ENCODE measurements at regions not wholly inside any gene's neighbourhood (a gene's known extent, or its start where the extent isn't known, plus 50 kb on each side); places are given as distances from the start of the nearest gene placed in this dataset.

DNA sequence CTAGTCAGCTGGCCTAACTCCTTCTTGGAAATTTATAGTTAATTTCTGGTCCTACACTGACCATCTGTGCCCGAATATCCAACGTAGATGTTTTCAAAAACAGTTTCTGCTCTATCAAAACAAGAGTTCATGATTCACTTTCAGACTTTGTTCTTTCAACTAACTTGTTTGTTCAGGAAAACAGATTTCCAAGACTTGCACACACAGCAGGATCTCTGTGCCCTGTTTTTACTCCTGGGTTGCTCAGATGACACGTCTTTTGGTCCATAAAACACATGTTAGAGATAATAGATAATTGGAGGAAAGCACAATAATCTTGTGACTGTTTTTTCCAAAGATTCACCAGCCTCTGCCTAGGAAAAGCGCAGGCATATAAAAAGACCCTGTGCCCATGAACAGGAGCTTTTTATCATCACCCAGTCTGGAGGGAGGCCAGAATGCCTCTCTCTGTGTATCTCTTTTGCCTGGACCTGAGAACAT, 218.0 kb downstream of the IRS2 start:
- no peak for DNase-seq (ENCODE audit: low spot score)
- Mint-ChIP-seq H3K4me1 (ENCODE audit: low read depth) (peaks cover 15% of the 10 kb centered on the region), H3K4me3 (ENCODE audit: low read depth) (no peak overlapping the region), H3K27me3 (ENCODE audit: low read depth) (no peaks in the 10 kb centered on the region), H3K9me3 (no peaks in the 10 kb centered on the region), H3K36me3 (ENCODE audit: low read depth) (no peaks in the 10 kb centered on the region), H3K27ac (no peak overlapping the region)
- intact Hi-C loops (cut with micrococcal nuclease): no loop called here

DNA sequence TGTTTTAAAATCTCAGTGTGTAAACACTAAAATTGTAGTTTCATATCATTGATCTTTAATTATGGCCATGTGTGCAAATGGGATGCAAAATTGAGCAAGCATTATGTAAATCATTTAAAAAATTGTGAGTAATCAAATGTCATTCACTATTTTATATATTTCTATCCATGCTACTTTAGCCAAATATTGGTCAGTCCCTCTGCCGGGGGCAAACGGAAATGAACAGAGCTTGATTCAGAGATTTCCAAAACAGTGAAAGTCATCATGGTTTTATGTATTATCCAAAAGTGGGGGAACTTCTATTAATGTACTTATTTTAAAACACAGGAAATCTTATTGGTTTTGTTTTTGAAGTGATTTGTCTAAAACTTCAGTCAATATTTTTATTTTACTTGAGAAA, 219.1 kb downstream of the IRS2 start:
- Mint-ChIP-seq H3K36me3 (ENCODE audit: low read depth) (no peaks in the 10 kb centered on the region), H3K27me3 (ENCODE audit: low read depth) (peaks cover 5% of the 10 kb centered on the region)

DNA sequence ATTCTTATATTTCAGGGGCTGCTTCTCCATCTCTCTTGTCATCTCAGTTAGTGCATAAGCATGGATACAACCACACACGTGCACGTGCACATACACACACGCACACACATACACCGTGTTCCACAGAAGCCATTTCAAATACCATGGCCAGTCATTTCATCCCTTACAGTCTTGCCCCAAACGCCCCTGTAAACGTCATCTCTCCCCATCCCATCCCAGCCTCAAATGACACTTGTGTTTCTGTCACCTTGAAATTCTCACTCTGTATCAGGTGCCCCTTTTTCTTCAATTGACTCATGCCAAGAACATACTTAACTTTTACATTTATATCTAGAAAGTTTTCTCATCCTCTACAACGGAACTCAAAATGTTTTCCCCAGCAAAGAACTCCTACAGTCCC, 220.5 kb downstream of the IRS2 start:
- intact Hi-C loops (cut with micrococcal nuclease): no loop called here
- H3K4me3 Mint-ChIP-seq (ENCODE audit: low read depth): no peak overlapping the region
- no peaks in the 10 kb centered on the region for H3K36me3 Mint-ChIP-seq (ENCODE audit: low read depth)
- H3K9me3 Mint-ChIP-seq: no peaks in the 10 kb centered on the region
- DNase-seq (ENCODE audit: low spot score): no peak
- H3K27me3 Mint-ChIP-seq (ENCODE audit: low read depth): peaks cover 6% of the 10 kb centered on the region
- peaks cover 11% of the 10 kb centered on the region for H3K4me1 Mint-ChIP-seq (ENCODE audit: low read depth)
- H3K27ac Mint-ChIP-seq: no peak overlapping the region

More for the DNA sequence above, 219.1 kb downstream of the IRS2 start:
- intact Hi-C loops (cut with micrococcal nuclease): no loop called here
- DNase-seq (ENCODE audit: low spot score): no peak
- Mint-ChIP-seq H3K4me3 (ENCODE audit: low read depth) (no peak overlapping the region), H3K4me1 (ENCODE audit: low read depth) (peaks cover 15% of the 10 kb centered on the region), H3K9me3 (no peaks in the 10 kb centered on the region), H3K27ac (no peak overlapping the region)

DNA sequence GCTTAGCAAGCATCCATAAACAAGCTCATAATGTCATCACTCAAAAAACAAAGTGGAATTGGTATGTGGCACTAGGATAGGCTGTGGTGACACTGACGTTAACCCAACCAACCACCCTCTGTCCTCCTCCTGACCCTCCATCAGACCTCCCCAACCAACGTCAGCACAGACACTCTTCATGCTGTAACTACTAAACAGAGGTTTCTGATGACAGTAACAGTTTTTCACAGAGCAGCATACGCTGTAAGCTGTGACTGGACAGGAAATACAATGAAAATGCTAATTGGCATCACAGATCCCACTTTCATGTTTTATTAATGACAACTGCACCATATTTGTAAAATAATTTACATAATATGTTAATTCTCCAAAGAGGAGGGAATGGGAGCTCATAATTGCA, 238.0 kb downstream of the IRS2 start:
- DNase-seq (ENCODE audit: low spot score): no peak
- Mint-ChIP-seq H3K27me3 (ENCODE audit: low read depth) (peaks cover 7% of the 10 kb centered on the region), H3K9me3 (no peaks in the 10 kb centered on the region), H3K4me3 (ENCODE audit: low read depth) (no peak overlapping the region), H3K27ac (no peak overlapping the region), H3K36me3 (ENCODE audit: low read depth) (no peaks in the 10 kb centered on the region), H3K4me1 (ENCODE audit: low read depth) (no peaks in the 10 kb centered on the region)
- intact Hi-C loops (cut with micrococcal nuclease): no loop called here

DNA sequence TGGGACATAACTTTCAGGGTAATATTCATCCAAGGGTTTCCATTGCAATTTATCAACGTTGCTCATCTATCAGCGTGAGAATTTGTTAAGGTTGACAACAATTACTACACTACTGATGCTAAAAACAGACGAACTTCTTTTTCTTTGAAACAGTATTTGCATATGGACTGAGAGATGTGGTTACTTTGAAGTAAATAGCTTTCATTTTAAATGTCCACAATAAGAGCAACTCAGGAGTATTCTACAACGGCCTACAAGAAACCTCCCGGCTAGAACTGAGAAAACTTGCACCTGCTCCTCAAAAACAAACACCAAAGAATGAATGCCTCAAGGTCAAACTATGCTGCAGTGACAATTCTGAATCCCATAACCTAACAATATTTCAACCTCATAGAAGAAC, 238.4 kb downstream of the IRS2 start:
- H3K27ac Mint-ChIP-seq: no peak overlapping the region
- no peaks in the 10 kb centered on the region for H3K36me3 Mint-ChIP-seq (ENCODE audit: low read depth)
- H3K27me3 Mint-ChIP-seq (ENCODE audit: low read depth): peaks cover 7% of the 10 kb centered on the region
- no peaks in the 10 kb centered on the region for H3K4me1 Mint-ChIP-seq (ENCODE audit: low read depth)
- no peaks in the 10 kb centered on the region for H3K9me3 Mint-ChIP-seq
- intact Hi-C loops (cut with micrococcal nuclease): no loop called here
- H3K4me3 Mint-ChIP-seq (ENCODE audit: low read depth): no peak overlapping the region
- DNase-seq (ENCODE audit: low spot score): no peak

DNA sequence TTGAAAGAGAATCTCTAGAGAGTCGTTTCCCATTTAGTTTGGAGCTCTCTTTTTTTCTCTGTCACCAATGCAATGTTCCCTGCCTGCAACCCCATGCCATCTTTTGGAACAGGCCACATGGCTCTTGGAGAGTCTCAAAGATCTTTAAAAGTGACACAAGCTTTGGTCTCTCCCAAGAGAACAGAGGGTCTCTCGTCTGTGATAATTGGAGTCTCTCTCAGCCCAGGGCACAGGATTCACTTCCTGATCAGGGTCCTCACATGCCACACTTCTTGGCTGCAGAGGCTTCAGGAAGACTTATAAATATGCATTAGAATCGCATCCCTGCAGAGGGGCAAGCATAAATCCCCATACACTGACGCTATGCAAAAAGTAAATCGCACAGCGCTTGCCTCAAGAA, 240.5 kb downstream of the IRS2 start:
- peaks cover 5% of the 10 kb centered on the region for H3K27me3 Mint-ChIP-seq (ENCODE audit: low read depth)
- H3K9me3 Mint-ChIP-seq: no peaks in the 10 kb centered on the region
- H3K27ac Mint-ChIP-seq: no peak overlapping the region
- no peaks in the 10 kb centered on the region for H3K4me1 Mint-ChIP-seq (ENCODE audit: low read depth)
- H3K36me3 Mint-ChIP-seq (ENCODE audit: low read depth): no peaks in the 10 kb centered on the region
- no peak overlapping the region for H3K4me3 Mint-ChIP-seq (ENCODE audit: low read depth)
- DNase-seq (ENCODE audit: low spot score): no peak
- intact Hi-C loops (cut with micrococcal nuclease): no loop called here

DNA sequence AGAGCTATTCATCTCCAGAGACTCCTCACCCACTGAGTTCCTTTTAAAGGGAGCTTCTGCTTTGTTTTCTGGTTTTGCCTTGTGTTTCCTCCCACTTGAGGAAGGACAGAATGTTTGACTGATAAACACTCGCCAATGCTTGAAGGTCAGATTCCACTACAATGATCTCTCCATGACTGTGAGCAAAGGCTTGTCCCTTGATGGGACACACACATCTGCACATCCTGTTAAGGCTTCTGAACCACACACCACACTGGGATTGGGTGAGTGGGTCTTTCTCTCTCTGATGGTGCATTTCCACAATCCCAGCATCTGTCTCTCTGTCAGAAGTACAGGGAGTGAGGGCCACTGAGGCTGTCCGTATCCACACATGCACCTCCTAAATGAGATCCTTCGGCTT, 245.3 kb downstream of the IRS2 start:
- Mint-ChIP-seq H3K9me3 (no peaks in the 10 kb centered on the region), H3K27me3 (ENCODE audit: low read depth) (peaks cover 2% of the 10 kb centered on the region), H3K4me1 (ENCODE audit: low read depth) (no peaks in the 10 kb centered on the region), H3K36me3 (ENCODE audit: low read depth) (no peaks in the 10 kb centered on the region), H3K4me3 (ENCODE audit: low read depth) (no peak overlapping the region), H3K27ac (no peak overlapping the region)
- DNase-seq (ENCODE audit: low spot score): no peak
- intact Hi-C loops (cut with micrococcal nuclease): no loop called here

DNA sequence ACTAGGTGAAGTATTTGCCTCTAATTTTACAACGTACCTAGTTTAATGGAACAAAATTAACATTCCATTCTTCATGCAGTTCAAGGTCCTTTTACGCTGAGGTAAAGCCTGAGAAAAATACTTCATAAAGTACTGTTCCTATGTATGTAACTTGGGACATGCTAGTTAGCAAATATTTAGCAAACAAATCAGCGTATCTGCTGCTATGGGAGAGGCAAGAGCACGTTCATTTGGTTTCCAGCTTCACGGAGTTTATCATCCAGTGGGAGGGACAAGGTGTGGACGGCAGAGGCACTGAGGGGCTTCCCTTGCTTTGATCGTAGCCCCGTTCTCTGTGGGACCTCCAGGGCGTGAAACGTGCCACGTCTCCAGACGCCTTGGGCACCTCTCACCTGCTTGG, 248.8 kb downstream of the IRS2 start:
- Mint-ChIP-seq H3K4me1 (ENCODE audit: low read depth) (no peaks in the 10 kb centered on the region), H3K27me3 (ENCODE audit: low read depth) (no peaks in the 10 kb centered on the region)

DNA sequence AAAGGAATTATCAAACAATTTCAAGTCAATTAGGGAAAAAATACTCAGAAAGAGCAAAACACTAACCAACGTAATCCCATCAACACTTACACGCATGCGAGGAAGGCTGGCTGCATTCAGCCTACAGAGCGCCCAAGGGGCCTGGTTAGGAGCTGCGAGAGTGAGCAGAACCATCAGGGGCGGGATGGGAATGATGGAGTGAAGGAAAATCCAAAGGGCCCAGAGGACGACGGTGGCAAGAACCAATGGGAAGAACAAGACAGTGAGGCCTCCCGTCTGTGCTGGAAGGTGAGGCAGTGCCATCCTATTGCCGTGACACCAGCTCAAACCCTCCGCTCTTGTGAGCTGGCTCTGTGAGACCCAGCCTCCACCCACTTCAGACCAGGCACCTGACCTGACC, 253.0 kb downstream of the IRS2 start:
- Mint-ChIP-seq H3K36me3 (ENCODE audit: low read depth) (no peaks in the 10 kb centered on the region), H3K4me3 (ENCODE audit: low read depth) (no peak overlapping the region), H3K27me3 (ENCODE audit: low read depth) (no peaks in the 10 kb centered on the region), H3K9me3 (no peaks in the 10 kb centered on the region), H3K27ac (no peak overlapping the region), H3K4me1 (ENCODE audit: low read depth) (no peaks in the 10 kb centered on the region)
- intact Hi-C loops (cut with micrococcal nuclease): no loop called here
- no peak for DNase-seq (ENCODE audit: low spot score)

More for the DNA sequence above, 248.8 kb downstream of the IRS2 start:
- DNase-seq (ENCODE audit: low spot score): no peak
- intact Hi-C loops (cut with micrococcal nuclease): no loop called here
- Mint-ChIP-seq H3K4me3 (ENCODE audit: low read depth) (no peak overlapping the region), H3K36me3 (ENCODE audit: low read depth) (no peaks in the 10 kb centered on the region), H3K9me3 (no peaks in the 10 kb centered on the region), H3K27ac (no peak overlapping the region)

DNA sequence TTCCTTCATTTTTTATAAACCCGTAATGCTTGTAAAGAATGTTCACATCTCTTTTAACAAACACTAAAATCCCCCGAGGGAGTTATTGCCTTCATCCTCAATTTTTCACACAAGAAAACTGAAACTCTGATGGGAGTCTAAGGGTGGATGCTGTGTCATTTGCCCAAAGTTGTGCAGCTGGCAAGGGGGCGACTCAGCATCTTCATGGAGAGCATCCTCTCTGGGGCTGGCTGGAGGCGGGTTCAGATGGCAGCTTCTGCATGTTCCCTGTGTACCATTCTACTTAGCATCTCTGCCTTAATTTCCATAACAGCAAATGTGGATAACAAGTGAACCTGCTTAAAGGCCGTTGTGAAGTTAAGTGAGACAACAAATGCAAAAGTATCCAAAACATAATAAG, 256.4 kb downstream of the IRS2 start:
- Mint-ChIP-seq H3K4me1 (ENCODE audit: low read depth) (no peaks in the 10 kb centered on the region), H3K4me3 (ENCODE audit: low read depth) (no peak overlapping the region), H3K36me3 (ENCODE audit: low read depth) (no peaks in the 10 kb centered on the region), H3K27me3 (ENCODE audit: low read depth) (no peaks in the 10 kb centered on the region), H3K27ac (no peak overlapping the region), H3K9me3 (no peaks in the 10 kb centered on the region)
- intact Hi-C loops (cut with micrococcal nuclease): no loop called here
- no peak for DNase-seq (ENCODE audit: low spot score)

DNA sequence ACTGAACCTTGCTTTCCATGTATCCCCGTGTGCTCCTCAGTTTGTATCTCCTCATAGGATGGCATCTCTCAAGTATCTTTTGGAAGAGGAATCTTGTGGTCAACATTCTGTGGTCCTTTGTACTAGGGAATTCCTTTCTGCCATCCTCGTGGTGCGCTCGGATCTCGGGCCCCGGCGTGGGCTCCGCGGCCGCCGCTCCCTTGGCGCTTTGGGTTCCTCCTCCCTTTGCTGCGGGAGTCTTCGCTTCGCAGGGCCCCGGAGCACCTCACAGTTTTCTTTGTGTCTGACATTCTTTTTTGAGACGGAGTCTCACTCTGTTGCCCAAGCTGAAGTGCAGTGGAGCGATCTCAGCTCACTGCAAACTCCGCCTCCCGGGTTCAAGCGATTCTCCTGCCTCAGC, 264.7 kb downstream of the IRS2 start:
- Mint-ChIP-seq H3K27me3 (ENCODE audit: low read depth) (no peaks in the 10 kb centered on the region), H3K27ac (no peak overlapping the region), H3K4me1 (ENCODE audit: low read depth) (no peaks in the 10 kb centered on the region), H3K9me3 (no peaks in the 10 kb centered on the region), H3K36me3 (ENCODE audit: low read depth) (no peaks in the 10 kb centered on the region), H3K4me3 (ENCODE audit: low read depth) (no peak overlapping the region)
- intact Hi-C loops (cut with micrococcal nuclease): no loop called here
- DNase-seq (ENCODE audit: low spot score): no peak

DNA sequence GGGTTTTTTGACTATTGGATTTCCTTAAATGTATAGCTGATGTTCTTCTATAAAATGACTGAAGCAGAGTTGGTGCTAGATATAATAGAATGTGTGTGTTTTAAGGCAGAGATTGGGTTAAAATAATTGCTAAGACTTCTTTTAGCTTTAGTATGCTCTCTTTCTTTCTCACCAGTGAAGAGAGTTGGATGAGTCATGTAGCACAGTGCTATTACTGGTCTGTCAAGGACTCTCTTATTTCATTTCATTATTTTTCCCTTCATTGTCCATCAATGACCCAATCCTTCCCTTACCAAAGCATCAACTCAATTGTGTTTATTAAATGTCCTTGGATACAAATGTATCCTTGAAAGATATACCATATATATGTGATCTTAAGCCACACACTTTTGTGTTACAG, 268.9 kb downstream of the IRS2 start:
- intact Hi-C loops (cut with micrococcal nuclease): no loop called here
- no peaks in the 10 kb centered on the region for H3K9me3 Mint-ChIP-seq
- H3K4me1 Mint-ChIP-seq (ENCODE audit: low read depth): no peaks in the 10 kb centered on the region
- no peak overlapping the region for H3K27ac Mint-ChIP-seq
- no peak for DNase-seq (ENCODE audit: low spot score)
- peaks cover 8% of the 10 kb centered on the region for H3K27me3 Mint-ChIP-seq (ENCODE audit: low read depth)
- no peak overlapping the region for H3K4me3 Mint-ChIP-seq (ENCODE audit: low read depth)
- H3K36me3 Mint-ChIP-seq (ENCODE audit: low read depth): no peaks in the 10 kb centered on the region

DNA sequence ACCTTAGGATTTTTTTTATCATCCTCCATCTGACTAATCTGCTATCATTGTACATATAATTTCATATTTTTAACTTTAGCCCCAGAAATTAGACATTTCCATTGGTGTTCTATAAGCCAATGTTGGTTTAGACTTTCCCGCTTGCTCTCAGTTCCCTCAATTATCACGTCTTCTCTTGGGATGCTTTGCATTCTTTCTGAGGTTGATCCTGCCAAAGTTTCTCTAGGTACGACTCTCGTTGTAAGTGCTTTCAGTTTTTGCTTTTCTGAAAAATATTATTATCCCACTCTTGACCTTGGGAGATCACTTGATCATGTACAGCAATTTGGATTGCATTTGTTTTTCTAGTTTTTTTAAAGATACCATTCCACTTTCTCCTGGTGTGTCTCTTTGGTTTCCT, 270.2 kb downstream of the IRS2 start:
- DNase-seq (ENCODE audit: low spot score): no peak
- Mint-ChIP-seq H3K9me3 (no peaks in the 10 kb centered on the region), H3K36me3 (ENCODE audit: low read depth) (no peaks in the 10 kb centered on the region), H3K27ac (no peak overlapping the region), H3K4me1 (ENCODE audit: low read depth) (no peaks in the 10 kb centered on the region), H3K4me3 (ENCODE audit: low read depth) (no peak overlapping the region), H3K27me3 (ENCODE audit: low read depth) (peaks cover 8% of the 10 kb centered on the region)
- intact Hi-C loops (cut with micrococcal nuclease): no loop called here

DNA sequence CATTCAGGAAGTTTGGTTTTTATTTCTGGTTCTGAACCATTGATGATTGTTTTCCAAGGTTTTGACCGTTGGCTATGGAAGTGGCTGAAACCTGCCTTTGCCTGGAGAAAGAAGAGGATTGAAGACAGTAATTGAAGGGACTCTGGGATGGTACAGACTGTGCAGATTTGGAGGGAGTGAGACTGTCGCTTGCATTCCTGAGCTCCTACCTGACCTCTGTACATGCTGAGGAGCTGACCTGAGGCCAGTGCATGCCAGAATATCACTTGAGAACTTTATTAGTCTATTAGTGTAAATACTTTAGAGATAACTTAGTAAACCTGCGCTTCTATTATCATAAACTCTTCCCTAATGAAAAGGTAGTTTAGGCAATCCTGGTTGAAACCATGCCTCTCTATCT, 276.4 kb downstream of the IRS2 start:
- Mint-ChIP-seq H3K9me3 (no peaks in the 10 kb centered on the region), H3K36me3 (ENCODE audit: low read depth) (no peaks in the 10 kb centered on the region), H3K27me3 (ENCODE audit: low read depth) (peaks cover 6% of the 10 kb centered on the region), H3K27ac (no peak overlapping the region), H3K4me3 (ENCODE audit: low read depth) (no peak overlapping the region), H3K4me1 (ENCODE audit: low read depth) (no peaks in the 10 kb centered on the region)
- intact Hi-C loops (cut with micrococcal nuclease): no loop called here
- no peak for DNase-seq (ENCODE audit: low spot score)

Measured in activated T-helper 2 cell treated with anti-CD3 and anti-CD28 coated beads, Interferon-gamma antibody, Interleukin-2, Interleukin-4, amounts not matched to agents 10 μg/mL and 5 μg/mL and 100 μg/mL, durations not matched to agents 14 hours and 24 hours and 36 hours (primary cell).